HG03457 (cell line): ENCODE measurements at regions not wholly inside any gene's neighbourhood (a gene's known extent, or its start where the extent isn't known, plus 50 kb on each side); places are given as distances from the start of the nearest gene placed in this dataset.

Experiments
- ATAC-seq: cut with Tn5 transposase; IDR thresholded peaks from one replicate; pipeline ENCODE4 v1.9.1; 2021; ENCODE audit warnings: moderate number of reproducible peaks; ENCODE audit not compliant: unreplicated experiment

DNA sequence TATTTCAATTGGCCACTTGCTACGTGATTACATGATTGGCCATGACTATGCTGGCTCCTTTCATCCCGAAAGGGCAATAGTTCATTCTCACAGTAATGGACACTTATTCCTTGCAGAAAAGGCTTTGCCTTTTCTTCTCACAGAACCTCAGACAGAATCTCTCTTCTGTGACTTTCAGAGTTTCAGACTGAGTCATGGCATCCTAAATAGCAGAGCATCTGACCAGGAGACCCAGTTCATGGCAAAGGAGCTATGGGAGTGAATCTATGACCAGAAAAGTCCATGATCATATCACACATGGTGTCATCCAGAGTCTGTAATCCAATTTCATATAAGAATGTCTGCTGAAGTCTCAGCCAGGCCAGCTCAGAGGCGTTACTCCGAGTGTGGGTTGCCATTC lies 263.3 kb upstream of the CLNK start:
- no peak for ATAC-seq

DNA sequence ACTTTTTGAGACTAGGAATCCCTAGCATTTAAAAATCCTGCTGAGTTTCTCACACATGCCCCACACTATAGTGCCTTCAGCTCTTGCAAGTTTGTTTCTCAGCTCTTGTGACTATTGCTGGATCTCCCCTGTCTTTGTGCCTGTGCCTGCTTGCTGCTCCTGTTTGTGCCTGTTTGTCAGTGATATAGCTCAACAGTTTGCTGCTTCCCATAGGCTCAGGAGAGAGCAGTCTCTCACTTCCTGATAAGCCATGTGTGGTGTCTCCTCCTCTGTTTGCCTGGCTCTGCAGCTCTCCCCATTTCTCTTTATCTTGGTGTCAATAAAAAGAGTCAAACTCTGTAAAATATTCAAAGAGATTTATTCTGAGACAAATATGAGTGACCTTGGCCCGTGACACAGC lies 259.8 kb upstream of the CLNK start:
- ATAC-seq: no peak

DNA sequence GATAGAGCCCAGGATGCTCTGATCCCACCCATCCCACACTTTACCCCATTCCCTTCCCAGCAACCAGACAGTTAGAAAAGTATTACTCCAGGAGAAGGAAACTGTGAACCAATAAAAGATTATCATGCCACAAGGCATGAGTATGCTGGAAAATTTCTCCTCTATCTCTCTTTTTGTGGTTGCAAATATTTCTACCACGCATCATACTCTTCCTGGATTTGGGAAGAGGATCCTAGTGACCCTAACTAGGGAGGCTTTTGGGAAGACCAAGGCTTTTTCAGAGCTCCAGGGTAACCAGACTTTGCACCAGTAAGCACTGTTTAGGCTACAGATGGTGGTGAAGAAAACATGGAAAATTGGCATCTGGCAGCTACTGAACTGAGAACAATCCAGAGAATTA lies 257.6 kb upstream of the CLNK start:
- ATAC-seq: no peak

DNA sequence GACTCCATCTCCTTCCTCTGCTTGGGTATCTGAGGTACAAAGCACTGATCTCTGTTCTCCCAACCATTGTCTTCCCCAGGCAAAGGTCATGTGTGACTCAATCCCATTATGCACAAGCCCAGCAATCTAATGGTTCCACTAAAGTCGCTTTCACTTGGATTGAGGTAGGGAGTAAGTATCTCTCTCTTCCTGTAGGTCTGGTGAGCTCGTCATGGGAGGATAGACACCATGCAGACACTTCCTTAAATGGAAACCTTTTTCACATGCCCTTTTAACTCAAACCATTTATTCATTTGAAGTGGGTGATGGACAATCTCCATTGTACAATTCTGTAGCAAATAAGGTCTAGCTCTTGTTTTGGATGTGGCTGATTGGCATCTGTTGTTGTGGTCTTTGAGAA lies 245.2 kb upstream of the CLNK start:
- ATAC-seq: no peak

DNA sequence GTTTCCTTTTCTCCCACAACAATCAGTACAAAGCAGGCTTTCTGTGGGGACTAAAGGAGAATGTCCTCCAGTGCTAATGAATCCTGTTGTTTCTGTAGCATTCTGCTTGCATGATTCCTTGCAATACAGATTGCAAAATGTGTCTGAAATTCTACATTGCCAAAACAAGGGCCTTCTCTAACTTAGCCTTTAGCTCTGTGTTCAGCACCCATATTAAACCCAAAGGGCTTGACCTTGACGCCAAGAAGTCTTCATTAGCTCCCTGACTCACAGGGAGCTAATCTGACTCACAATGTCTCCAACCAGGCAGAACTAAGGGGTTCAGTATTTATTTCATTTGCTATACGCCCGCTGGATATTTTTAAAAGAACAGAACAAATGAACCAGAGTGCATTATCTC lies 241.4 kb upstream of the CLNK start:
- no peak for ATAC-seq

GRCh38 chr4:10924274-10924673 lies 239.7 kb upstream of the CLNK start:
- ATAC-seq: no peak

DNA sequence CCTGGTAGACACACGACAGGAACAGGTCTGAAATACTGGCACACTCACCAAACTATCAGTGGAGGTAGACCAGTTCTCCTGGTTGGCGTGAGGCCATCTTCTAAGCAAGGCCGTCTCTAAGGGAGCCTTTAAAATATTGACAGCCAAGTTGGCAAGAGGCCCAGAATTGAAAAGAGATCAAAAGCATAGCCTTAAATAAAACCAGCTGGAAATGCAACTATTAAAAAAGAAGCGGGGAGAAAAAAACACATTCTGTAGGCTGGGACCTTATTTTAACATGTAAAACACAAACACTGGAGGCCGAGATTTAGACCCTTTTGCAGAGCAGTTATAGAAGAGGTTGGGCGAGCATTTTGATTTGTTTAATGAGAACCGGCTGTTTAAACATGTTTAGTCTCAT lies 233.0 kb upstream of the CLNK start:
- no peak for ATAC-seq

DNA sequence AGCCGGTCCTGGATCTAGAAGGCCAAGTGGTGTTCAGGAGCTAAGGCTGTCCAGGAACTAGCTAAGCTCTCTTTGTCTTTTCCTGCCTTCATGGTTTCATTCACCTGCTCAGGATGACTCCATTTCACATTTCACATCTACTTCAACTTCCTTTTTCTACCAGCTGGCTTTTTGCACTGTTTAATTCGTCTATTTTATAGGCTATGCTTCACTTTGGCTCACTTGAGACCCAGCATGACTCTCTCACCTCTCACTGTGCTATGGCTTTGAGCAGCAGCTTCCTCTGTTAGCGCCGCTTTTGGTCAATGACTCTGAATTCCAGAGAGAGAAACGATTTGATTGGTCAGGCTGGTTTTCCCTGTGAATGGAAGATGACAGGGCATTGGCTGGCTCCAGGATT lies 213.5 kb upstream of the CLNK start:
- no peak for ATAC-seq

DNA sequence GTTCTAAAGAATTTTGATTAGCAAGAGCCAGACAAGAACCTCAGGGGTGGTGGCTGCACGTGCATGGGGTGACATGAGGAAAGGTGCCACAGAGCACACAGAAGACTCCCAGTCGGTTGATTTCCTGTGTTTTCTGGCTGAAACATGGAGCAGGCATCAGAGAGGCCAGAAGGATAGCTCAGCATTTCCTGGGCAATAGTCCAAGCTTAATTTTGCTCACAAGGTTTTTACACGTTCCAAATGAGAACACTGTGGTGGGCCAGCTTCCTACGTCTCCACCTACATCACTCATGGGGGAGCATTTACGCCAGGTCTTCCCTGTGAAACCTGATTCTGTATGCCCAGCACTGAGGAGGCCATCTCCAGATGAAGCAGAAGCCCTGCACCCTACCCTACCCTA lies 212.5 kb upstream of the CLNK start:
- no peak for ATAC-seq

DNA sequence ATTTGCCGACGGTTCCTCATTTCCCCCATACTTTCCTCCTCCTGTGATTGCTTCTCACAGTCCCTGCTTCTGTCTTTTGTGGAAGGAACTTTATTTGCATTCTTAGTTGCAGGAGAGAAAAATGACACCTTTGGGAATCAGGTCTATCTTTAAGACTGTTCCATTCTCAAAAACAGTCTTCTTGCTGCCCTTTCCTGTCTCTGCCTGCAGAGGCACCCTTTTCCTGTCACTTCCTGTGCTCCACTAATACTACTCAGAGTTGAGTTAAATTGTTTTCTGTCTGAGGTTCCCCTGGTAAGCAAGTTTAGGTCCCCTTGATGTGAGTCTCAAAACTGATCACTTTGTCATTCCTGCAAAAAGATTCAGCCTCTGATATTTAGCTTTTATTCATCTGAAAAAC lies 208.8 kb upstream of the CLNK start:
- ATAC-seq: no peak

DNA sequence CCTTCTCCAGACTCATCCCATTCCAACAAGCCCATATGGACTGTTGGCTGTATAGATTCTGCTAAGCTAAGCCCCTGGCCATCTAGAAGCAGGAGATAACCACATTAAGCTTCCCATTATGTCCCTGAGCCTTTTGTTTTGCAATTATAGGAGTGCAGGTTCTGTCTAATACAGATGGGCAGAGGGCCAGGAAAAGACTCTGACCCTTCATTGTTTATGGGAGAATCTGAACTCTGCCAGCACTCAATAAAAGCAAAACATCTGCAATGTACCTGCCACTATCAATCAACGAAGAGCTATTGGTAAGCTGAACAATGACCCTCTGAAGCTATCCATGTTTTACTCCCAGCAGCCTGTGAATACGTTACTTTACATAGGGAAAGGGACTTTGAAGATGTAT lies 207.3 kb upstream of the CLNK start:
- no peak for ATAC-seq

DNA sequence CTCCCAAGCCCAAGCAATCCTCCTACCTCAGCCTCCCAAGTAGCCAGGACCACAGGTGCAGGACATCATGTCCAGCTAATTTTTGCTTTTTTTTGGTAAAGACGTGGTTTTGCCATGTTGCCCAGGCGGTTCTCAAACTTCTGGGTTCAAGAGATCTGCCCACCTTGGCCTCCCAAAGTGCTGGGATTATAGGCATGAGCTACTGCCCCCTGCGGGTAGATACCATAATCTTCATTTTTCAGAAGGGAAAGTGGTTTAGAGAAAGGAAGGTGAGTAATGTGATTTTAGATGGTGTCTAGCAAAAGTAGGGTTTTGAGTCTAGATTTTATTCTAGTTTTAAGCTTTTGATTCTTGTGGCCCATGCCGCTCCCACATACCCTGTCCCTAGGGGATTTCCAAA lies 205.3 kb upstream of the CLNK start:
- no peak for ATAC-seq

- ATAC-seq: no peak
Measured at GRCh38 chr4:10879411-10880110, 195.0 kb upstream of the CLNK start.

GRCh38 chr4:10878861-10879260 lies 194.3 kb upstream of the CLNK start:
- no peak for ATAC-seq

DNA sequence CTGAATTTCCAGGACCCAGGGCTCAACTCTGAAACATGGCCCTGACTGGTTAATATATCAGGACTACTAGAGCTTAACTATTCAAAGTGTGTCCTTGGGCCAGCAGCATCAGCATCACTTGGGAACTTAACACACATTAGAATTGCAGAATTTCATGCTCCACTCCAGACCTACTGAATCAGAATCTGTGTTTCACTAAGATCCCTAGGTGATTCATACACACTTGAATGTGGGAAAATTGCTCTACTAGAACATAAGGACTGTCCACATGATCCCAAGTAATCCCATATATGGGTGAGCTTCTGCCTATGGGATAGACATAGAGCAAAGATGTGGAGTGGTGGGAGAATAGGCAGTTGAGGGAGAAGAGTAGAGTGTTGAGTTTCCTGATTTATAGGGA lies 192.5 kb upstream of the CLNK start:
- ATAC-seq: no peak

GRCh38 chr4:10875144-10875799 lies 190.7 kb upstream of the CLNK start:
- no peak for ATAC-seq

DNA sequence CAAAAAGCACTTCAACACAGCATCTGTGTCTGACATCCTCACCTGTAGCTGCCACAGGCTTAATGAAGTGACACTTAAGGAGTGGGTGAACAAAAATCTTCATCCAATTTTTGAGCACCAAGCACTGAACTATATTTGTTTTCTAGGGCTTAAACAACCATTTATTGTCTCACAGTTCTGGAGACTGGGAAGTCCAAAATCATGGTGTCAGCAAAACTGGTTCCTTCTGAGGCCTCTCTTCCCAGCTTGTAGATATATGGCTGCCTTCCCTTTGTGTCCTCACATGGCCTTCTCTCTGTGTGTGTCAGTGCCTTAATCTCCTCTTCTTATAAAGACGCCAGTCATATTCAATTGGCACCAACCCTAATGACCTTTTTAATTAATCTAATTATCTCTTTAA lies 189.2 kb upstream of the CLNK start:
- no peak for ATAC-seq

- ATAC-seq: no peak
Measured at GRCh38 chr4:10872833-10873517, 188.4 kb upstream of the CLNK start.

DNA sequence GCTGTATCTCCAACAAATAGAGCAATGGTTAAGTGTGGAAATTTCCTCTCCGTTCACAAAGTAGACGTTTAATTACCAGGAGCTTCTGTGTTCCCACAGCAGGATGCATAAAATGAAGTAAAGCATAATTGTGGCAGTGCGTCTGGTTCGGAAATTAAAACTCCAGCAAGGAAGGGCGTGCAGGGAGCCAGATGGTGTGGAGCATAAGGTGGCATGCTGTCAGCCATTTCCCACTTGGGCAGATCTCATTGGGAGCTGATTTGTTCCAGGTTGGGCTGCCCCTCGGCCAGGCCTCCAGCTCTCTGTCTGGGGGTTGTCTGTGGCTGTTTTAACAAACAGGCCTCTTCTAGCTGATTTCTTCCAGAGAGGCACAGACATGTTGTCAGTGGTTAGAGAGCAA lies 182.1 kb upstream of the CLNK start:
- no peak for ATAC-seq

GRCh38 chr4:10861036-10861435 lies 176.5 kb upstream of the CLNK start:
- no peak for ATAC-seq

- no peak for ATAC-seq
Measured at GRCh38 chr4:10856271-10856782, 171.8 kb upstream of the CLNK start.

- ATAC-seq: no peak
Measured at GRCh38 chr4:10853196-10853595, 168.6 kb upstream of the CLNK start.
